HUES6 (cell line): ENCODE measurements at regions not wholly inside any gene's neighbourhood (a gene's known extent, or its start where the extent isn't known, plus 50 kb on each side); places are given as distances from the start of the nearest gene placed in this dataset.

Experiments
- H3K27ac ChIP-seq: 2 replicates; pipeline ENCODE4 v1.7.0; 2013; ENCODE audit warnings: low read depth, mild to moderate bottlenecking, low read length, inconsistent platforms
- H3K27me3 ChIP-seq: 2 replicates; pipeline ENCODE4 v1.6.1; 2013; ENCODE audit warnings: low read length; ENCODE audit not compliant: control insufficient read depth, insufficient read depth
- H3K36me3 ChIP-seq: 2 replicates; pipeline ENCODE4 v1.6.1; 2013; ENCODE audit warnings: low read length; ENCODE audit not compliant: control insufficient read depth, insufficient read depth
- H3K4me1 ChIP-seq: 2 replicates; pipeline ENCODE4 v1.6.1; 2013; ENCODE audit warnings: low read length; ENCODE audit not compliant: control insufficient read depth, insufficient read depth
- H3K4me3 ChIP-seq: 2 replicates; pipeline ENCODE4 v1.5.1; 2013; ENCODE audit warnings: low read depth, low read length
- H3K9ac ChIP-seq: one replicate; pipeline ENCODE4 v1.6.1; 2013; ENCODE audit warnings: mild to moderate bottlenecking, low read length
- H3K9me3 ChIP-seq: 2 replicates; pipeline ENCODE4 v1.6.1; 2013; ENCODE audit warnings: low read depth, low read length; ENCODE audit not compliant: control insufficient read depth, insufficient read depth

- Histone ChIP-seq H3K9ac (no peak overlapping the region), H3K27ac (no peak overlapping the region), H3K4me1 (no peaks in the 10 kb centered on the region), H3K36me3 (no peaks in the 10 kb centered on the region), H3K27me3 (no peaks in the 10 kb centered on the region), H3K4me3 (no peak overlapping the region), H3K9me3 (no peaks in the 10 kb centered on the region)
These were observed 131.4 kb downstream of the CHIC2 start for GRCh38 chr4:53932796-53933610.

GRCh38 chr4:53931461-53931961 is 132.9 kb downstream of the CHIC2 start:
- Histone ChIP-seq H3K27me3 (no peaks in the 10 kb centered on the region), H3K4me3 (no peak overlapping the region), H3K4me1 (no peaks in the 10 kb centered on the region), H3K9me3 (no peaks in the 10 kb centered on the region), H3K36me3 (no peaks in the 10 kb centered on the region), H3K27ac (no peak overlapping the region), H3K9ac (no peak overlapping the region)

- no peaks in the 10 kb centered on the region for H3K27me3 ChIP-seq
- H3K4me1 ChIP-seq = 0 out of 2 replicates have a peak, but pooled peaks cover 4% of the 10 kb centered on the region
These were observed 134.2 kb downstream of the CHIC2 start for GRCh38 chr4:53929955-53930798.

GRCh38 chr4:53929311-53929710 is 135.1 kb downstream of the CHIC2 start:
- H3K27ac ChIP-seq = no peak overlapping the region
- no peaks in the 10 kb centered on the region for H3K9me3 ChIP-seq
- no peaks in the 10 kb centered on the region for H3K36me3 ChIP-seq
- no peak overlapping the region for H3K4me3 ChIP-seq
- H3K9ac ChIP-seq = no peak overlapping the region
- peaks cover 8% of the 10 kb centered on the region for H3K4me1 ChIP-seq
- no peaks in the 10 kb centered on the region for H3K27me3 ChIP-seq

More at GRCh38 chr4:53929955-53930798, 134.2 kb downstream of the CHIC2 start:
- Histone ChIP-seq H3K36me3 (no peaks in the 10 kb centered on the region), H3K4me3 (no peak overlapping the region), H3K9me3 (no peaks in the 10 kb centered on the region), H3K9ac (no peak overlapping the region), H3K27ac (no peak overlapping the region)

GRCh38 chr4:53928825-53929224 is 135.6 kb downstream of the CHIC2 start:
- Histone ChIP-seq H3K36me3 (no peaks in the 10 kb centered on the region), H3K27ac (no peak overlapping the region), H3K9ac (no peak overlapping the region), H3K9me3 (no peaks in the 10 kb centered on the region), H3K4me3 (no peak overlapping the region), H3K27me3 (no peaks in the 10 kb centered on the region), H3K4me1 (peaks cover 12% of the 10 kb centered on the region)

GRCh38 chr4:53925050-53925605 is 139.3 kb downstream of the CHIC2 start:
- Histone ChIP-seq H3K9me3 (no peaks in the 10 kb centered on the region), H3K27ac (no peak overlapping the region), H3K4me1 (peaks cover 16% of the 10 kb centered on the region)

GRCh38 chr4:53924333-53925049 is 139.9 kb downstream of the CHIC2 start:
- H3K27me3 ChIP-seq = no peaks in the 10 kb centered on the region
- peaks cover 23% of the 10 kb centered on the region for H3K4me1 ChIP-seq
- H3K9ac ChIP-seq = no peak overlapping the region
- H3K36me3 ChIP-seq = no peaks in the 10 kb centered on the region
- no peak overlapping the region for H3K27ac ChIP-seq
- no peak overlapping the region for H3K4me3 ChIP-seq
- H3K9me3 ChIP-seq = no peaks in the 10 kb centered on the region

More at GRCh38 chr4:53925050-53925605, 139.3 kb downstream of the CHIC2 start:
- no peaks in the 10 kb centered on the region for H3K27me3 ChIP-seq
- no peak overlapping the region for H3K4me3 ChIP-seq
- H3K9ac ChIP-seq = no peak overlapping the region
- H3K36me3 ChIP-seq = no peaks in the 10 kb centered on the region

GRCh38 chr4:53923921-53924320 is 140.5 kb downstream of the CHIC2 start:
- Histone ChIP-seq H3K9me3 (no peaks in the 10 kb centered on the region), H3K27ac (no peak overlapping the region), H3K4me3 (no peak overlapping the region), H3K4me1 (peaks cover 23% of the 10 kb centered on the region), H3K27me3 (no peaks in the 10 kb centered on the region), H3K9ac (no peak overlapping the region), H3K36me3 (no peaks in the 10 kb centered on the region)

GRCh38 chr4:53921856-53922255 is 142.5 kb downstream of the CHIC2 start:
- Histone ChIP-seq H3K36me3 (no peaks in the 10 kb centered on the region), H3K9ac (no peak overlapping the region), H3K4me1 (peaks cover 23% of the 10 kb centered on the region), H3K27ac (no peak overlapping the region), H3K4me3 (no peak overlapping the region), H3K27me3 (no peaks in the 10 kb centered on the region), H3K9me3 (no peaks in the 10 kb centered on the region)

GRCh38 chr4:53920883-53921282 is 143.5 kb downstream of the CHIC2 start:
- Histone ChIP-seq H3K9me3 (no peaks in the 10 kb centered on the region), H3K36me3 (no peaks in the 10 kb centered on the region), H3K9ac (no peak overlapping the region), H3K27ac (no peak overlapping the region), H3K4me1 (peaks cover 23% of the 10 kb centered on the region), H3K4me3 (no peak overlapping the region), H3K27me3 (no peaks in the 10 kb centered on the region)
